ENCODE measurements at regions not wholly inside any gene's neighbourhood (a gene's known extent, or its start where the extent isn't known, plus 50 kb on each side); places are given as distances from the start of the nearest gene placed in this dataset.
A peak's percentile ranks its signal among the peaks of the same experiment; 100 is the strongest.
"Not testable (repeated sequence)": the region's sequence is repeated elsewhere in the genome, so short reads cannot be mapped to it uniquely, and the experiment has no call there.

- H3K4me1 Mint-ChIP-seq, result no peaks in the 10 kb centered on the region
- no peak overlapping the region for H3K4me3 Mint-ChIP-seq
- no peaks in the 10 kb centered on the region for H3K36me3 Mint-ChIP-seq
- ATAC-seq (replicated peaks) (no peak), DNase-seq (no peak)
- H3K27me3 Mint-ChIP-seq, result no peaks in the 10 kb centered on the region
- peaks cover 0 to 12% of the 10 kb centered on the region in 2 donors for H3K9me3 Mint-ChIP-seq
- no peak overlapping the region for H3K27ac Mint-ChIP-seq
These were observed 433.8 kb upstream of the MIS18BP1 start for GRCh38 chr14:45686771-45687170.

- H3K4me3 Mint-ChIP-seq, result no peak overlapping the region
- H3K4me1 Mint-ChIP-seq, result no peaks in the 10 kb centered on the region
- H3K9me3 Mint-ChIP-seq, result peaks cover 0 to 3% of the 10 kb centered on the region in 2 donors
- DNase-seq (no peak), ATAC-seq (replicated peaks) (no peak)
- H3K27ac Mint-ChIP-seq, result no peak overlapping the region
- H3K27me3 Mint-ChIP-seq, result no peaks in the 10 kb centered on the region
- no peaks in the 10 kb centered on the region for H3K36me3 Mint-ChIP-seq
These were observed 427.5 kb upstream of the MIS18BP1 start for GRCh38 chr14:45680531-45680930.

GRCh38 chr14:45679853-45680252, 426.9 kb upstream of the MIS18BP1 start:
- Mint-ChIP-seq H3K27ac (no peak overlapping the region), H3K36me3 (no peaks in the 10 kb centered on the region), H3K4me3 (no peak overlapping the region), H3K4me1 (no peaks in the 10 kb centered on the region), H3K9me3 (peaks cover 0 to 3% of the 10 kb centered on the region in 2 donors), H3K27me3 (no peaks in the 10 kb centered on the region)
- no peak for ATAC-seq (replicated peaks)
- no peak for DNase-seq

- ATAC-seq (replicated peaks) (no peak), DNase-seq (no peak)
- Mint-ChIP-seq H3K27me3 (no peaks in the 10 kb centered on the region), H3K4me1 (no peaks in the 10 kb centered on the region), H3K36me3 (no peaks in the 10 kb centered on the region), H3K27ac (no peak overlapping the region), H3K9me3 (no peaks in the 10 kb centered on the region), H3K4me3 (no peak overlapping the region)
These were observed 425.2 kb upstream of the MIS18BP1 start for GRCh38 chr14:45678163-45678562.

GRCh38 chr14:45673420-45673819, 420.4 kb upstream of the MIS18BP1 start:
- no peak for DNase-seq
- Mint-ChIP-seq H3K4me3 (no peak overlapping the region), H3K27ac (no peak overlapping the region), H3K36me3 (no peaks in the 10 kb centered on the region), H3K4me1 (no peaks in the 10 kb centered on the region), H3K9me3 (peaks cover 0 to 2% of the 10 kb centered on the region in 2 donors), H3K27me3 (no peaks in the 10 kb centered on the region)
- no peak for ATAC-seq (replicated peaks)

GRCh38 chr14:45664668-45665356, 411.8 kb upstream of the MIS18BP1 start:
- DNase-seq (no peak), ATAC-seq (replicated peaks) (peak in 1 of 2 donors; percentile 29)
- no peak overlapping the region for H3K27ac Mint-ChIP-seq
- no peaks in the 10 kb centered on the region for H3K4me1 Mint-ChIP-seq
- H3K4me3 Mint-ChIP-seq, result no peak overlapping the region
- H3K27me3 Mint-ChIP-seq, result no peaks in the 10 kb centered on the region
- H3K9me3 Mint-ChIP-seq, result peaks cover 20 to 24% of the 10 kb centered on the region in 2 donors
- H3K36me3 Mint-ChIP-seq, result no peaks in the 10 kb centered on the region

- Mint-ChIP-seq H3K4me1 (no peaks in the 10 kb centered on the region), H3K27me3 (no peaks in the 10 kb centered on the region), H3K27ac (no peak overlapping the region), H3K9me3 (peaks cover 13 to 19% of the 10 kb centered on the region in 2 donors), H3K4me3 (no peak overlapping the region), H3K36me3 (no peaks in the 10 kb centered on the region)
- ATAC-seq (replicated peaks) (no peak), DNase-seq (no peak)
These were observed 405.9 kb upstream of the MIS18BP1 start for GRCh38 chr14:45658917-45659299.

- Mint-ChIP-seq H3K4me3 (no peak overlapping the region), H3K36me3 (no peaks in the 10 kb centered on the region), H3K27ac (no peak overlapping the region), H3K9me3 (peaks cover 12 to 17% of the 10 kb centered on the region in 2 donors), H3K27me3 (no peaks in the 10 kb centered on the region), H3K4me1 (no peaks in the 10 kb centered on the region)
- ATAC-seq (replicated peaks) (no peak), DNase-seq (no peak)
These were observed 405.4 kb upstream of the MIS18BP1 start for GRCh38 chr14:45658226-45658916.

GRCh38 chr14:45651890-45652289, 398.9 kb upstream of the MIS18BP1 start:
- H3K4me1 Mint-ChIP-seq, result no peaks in the 10 kb centered on the region
- ATAC-seq (replicated peaks) (no peak), DNase-seq (no peak)
- H3K27ac Mint-ChIP-seq, result no peak overlapping the region
- peaks cover 1 to 3% of the 10 kb centered on the region in 2 donors for H3K9me3 Mint-ChIP-seq
- H3K27me3 Mint-ChIP-seq, result no peaks in the 10 kb centered on the region
- no peaks in the 10 kb centered on the region for H3K36me3 Mint-ChIP-seq
- no peak overlapping the region for H3K4me3 Mint-ChIP-seq

- DNase-seq (no peak), ATAC-seq (replicated peaks) (no peak)
- no peak overlapping the region for H3K4me3 Mint-ChIP-seq
- no peaks in the 10 kb centered on the region for H3K36me3 Mint-ChIP-seq
- no peaks in the 10 kb centered on the region for H3K27me3 Mint-ChIP-seq
- H3K9me3 Mint-ChIP-seq, result peaks cover 0 to 1% of the 10 kb centered on the region in 2 donors
- no peak overlapping the region for H3K27ac Mint-ChIP-seq
- no peaks in the 10 kb centered on the region for H3K4me1 Mint-ChIP-seq
These were observed 397.8 kb upstream of the MIS18BP1 start for GRCh38 chr14:45650754-45651153.

GRCh38 chr14:45649051-45649450, 396.0 kb upstream of the MIS18BP1 start:
- DNase-seq, result no peak
- no peaks in the 10 kb centered on the region for H3K36me3 Mint-ChIP-seq
- no peak for ATAC-seq (replicated peaks)
- H3K4me3 Mint-ChIP-seq, result no peak overlapping the region
- no peak overlapping the region for H3K27ac Mint-ChIP-seq
- H3K9me3 Mint-ChIP-seq, result peaks cover 0 to 3% of the 10 kb centered on the region in 2 donors
- no peaks in the 10 kb centered on the region for H3K27me3 Mint-ChIP-seq
- H3K4me1 Mint-ChIP-seq, result no peaks in the 10 kb centered on the region

GRCh38 chr14:45641541-45641940, 388.5 kb upstream of the MIS18BP1 start:
- Mint-ChIP-seq H3K27ac (no peak overlapping the region), H3K4me1 (no peaks in the 10 kb centered on the region), H3K36me3 (no peaks in the 10 kb centered on the region), H3K4me3 (no peak overlapping the region), H3K9me3 (peaks cover 0 to 5% of the 10 kb centered on the region in 2 donors), H3K27me3 (no peaks in the 10 kb centered on the region)
- DNase-seq (no peak), ATAC-seq (replicated peaks) (no peak)

- not testable (repeated sequence) for H3K4me1 Mint-ChIP-seq; H3K27me3 Mint-ChIP-seq; H3K9me3 Mint-ChIP-seq; H3K36me3 Mint-ChIP-seq; ATAC-seq (replicated peaks); H3K4me3 Mint-ChIP-seq; DNase-seq; H3K27ac Mint-ChIP-seq
These were observed 381.8 kb upstream of the MIS18BP1 start for GRCh38 chr14:45634651-45635441.

GRCh38 chr14:45633220-45633984, 380.4 kb upstream of the MIS18BP1 start:
- Mint-ChIP-seq H3K36me3 (no peaks in the 10 kb centered on the region), H3K4me3 (no peak overlapping the region), H3K27me3 (no peaks in the 10 kb centered on the region), H3K27ac (no peak overlapping the region), H3K9me3 (peaks cover 9% of the 10 kb centered on the region in 2 donors), H3K4me1 (no peaks in the 10 kb centered on the region)
- no peak for DNase-seq
- no peak for ATAC-seq (replicated peaks)
